WTC11 (cell line): ENCODE measurements at regions not wholly inside any gene's neighbourhood (a gene's known extent, or its start where the extent isn't known, plus 50 kb on each side); places are given as distances from the start of the nearest gene placed in this dataset.

Experiments used
- ATAC-seq: fragments of 200-7000 bp; cut with Tn5 transposase; 2 replicates; pipeline ENCODE4 v1.10.0; 2021; ENCODE audit warnings: mild to moderate bottlenecking, moderate library complexity
- CTCF ChIA-PET: fragments of 300-600 bp; sonication (Branson Sonifier 250); formaldehyde crosslinking; loops from one replicate; lab custom pipeline; 2021; ENCODE audit warnings: antibody characterized with exemption; lab: Charles Lee
- POLR2A ChIA-PET: fragments of 350-600 bp; sonication (Branson Sonifier 250); formaldehyde crosslinking; loops from one replicate; lab custom pipeline; 2021; ENCODE audit warnings: antibody characterized with exemption; lab: Charles Lee
- DNase-seq: peaks from one replicate; pipeline ENCODE4 v3.0.0; 2021; ENCODE audit warnings: low spot score
- H3K27ac Mint-ChIP-seq: 2 replicates; pipeline ENCODE4 v1.8.0; 2021; ENCODE audit warnings: mixed read lengths
- H3K27me3 Mint-ChIP-seq: 2 replicates; pipeline ENCODE4 v1.8.0; 2021; ENCODE audit warnings: low read depth, mild to moderate bottlenecking, moderate library complexity, mixed read lengths
- H3K36me3 Mint-ChIP-seq: 2 replicates; pipeline ENCODE4 v1.8.0; 2021; ENCODE audit warnings: mixed read lengths
- H3K4me1 Mint-ChIP-seq: 2 replicates; pipeline ENCODE4 v1.8.0; 2022; ENCODE audit warnings: mixed read lengths
- H3K4me3 Mint-ChIP-seq: 2 replicates; pipeline ENCODE4 v1.8.0; 2021; ENCODE audit warnings: mild to moderate bottlenecking, moderate library complexity, mixed read lengths
- H3K9me3 Mint-ChIP-seq: 2 replicates; pipeline ENCODE4 v1.8.0; 2021; ENCODE audit warnings: mixed read lengths
- HMGA2 ChIP-seq: fragments of 250-450 bp; sonication (Bioruptor Pico); IDR thresholded peaks from 2 replicates; pipeline ENCODE4 v1.4.0; 2021; ENCODE audit warnings: mild to moderate bottlenecking, moderate library complexity
- JUN ChIP-seq: sonication (generic); formaldehyde crosslinking; IDR thresholded peaks from 2 replicates; pipeline ENCODE4 v1.8.0; 2023; ENCODE audit warnings: mild to moderate bottlenecking, missing genetic modification reagents
- PRRX2 ChIP-seq: fragments of 250-450 bp; sonication (Bioruptor Pico); IDR thresholded peaks from 2 replicates; pipeline ENCODE4 v1.8.0; 2021; ENCODE audit warnings: mild to moderate bottlenecking
- SMAD3 ChIP-seq: sonication (generic); formaldehyde crosslinking; IDR thresholded peaks from 2 replicates; pipeline ENCODE4 v1.8.0; 2022; ENCODE audit warnings: missing genetic modification reagents, mild to moderate bottlenecking, borderline replicate concordance
- TEAD1 ChIP-seq: sonication (generic); formaldehyde crosslinking; IDR thresholded peaks from 2 replicates; pipeline ENCODE4 v1.8.0; 2022; ENCODE audit warnings: mild to moderate bottlenecking, missing genetic modification reagents
- ZNF396 ChIP-seq: fragments of 250-450 bp; sonication (Bioruptor Pico); IDR thresholded peaks from 2 replicates; pipeline ENCODE4 v1.8.0; 2021; ENCODE audit warnings: mild to moderate bottlenecking, moderate library complexity, borderline replicate concordance
- TF ChIP-seq, protein P1 (sequence below): sonication (generic); formaldehyde crosslinking; IDR thresholded peaks from 2 replicates; pipeline ENCODE4 v1.8.1; 2022; ENCODE audit warnings: low read depth, mild to moderate bottlenecking, moderate library complexity, missing genetic modification reagents, borderline replicate concordance
- TF ChIP-seq, protein P2 (sequence below): fragments of 250-450 bp; sonication (Bioruptor Pico); conservative IDR thresholded peaks from 2 replicates; pipeline ENCODE4 v1.9.0; 2021; ENCODE audit warnings: mild to moderate bottlenecking
- TF ChIP-seq, protein P3 (sequence below): sonication (generic); formaldehyde crosslinking; IDR thresholded peaks from 2 replicates; pipeline ENCODE4 v1.8.1; 2023; ENCODE audit warnings: mild to moderate bottlenecking, missing genetic modification reagents

DNA sequence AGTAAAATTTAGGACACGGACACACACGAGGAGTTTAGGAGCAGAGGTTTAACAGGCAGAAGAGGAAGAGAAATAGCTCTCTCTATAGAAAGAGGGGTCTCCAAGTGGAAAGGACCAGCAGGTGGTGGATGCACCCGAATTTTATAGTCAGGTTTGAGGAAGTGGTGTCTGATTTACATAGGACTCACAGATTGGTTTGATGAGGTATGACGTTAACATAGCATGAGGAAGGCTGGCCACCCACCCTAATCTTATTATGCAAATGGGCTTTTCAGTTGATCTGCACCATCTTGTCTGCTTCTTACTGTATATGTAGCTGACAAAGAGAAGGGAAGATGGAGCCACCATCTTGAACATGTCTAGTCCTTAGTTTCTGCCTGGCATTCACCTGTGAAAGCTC lies 52.5 kb upstream of the RGS2 start (continued):
- TF ChIP-seq, protein P1, sequence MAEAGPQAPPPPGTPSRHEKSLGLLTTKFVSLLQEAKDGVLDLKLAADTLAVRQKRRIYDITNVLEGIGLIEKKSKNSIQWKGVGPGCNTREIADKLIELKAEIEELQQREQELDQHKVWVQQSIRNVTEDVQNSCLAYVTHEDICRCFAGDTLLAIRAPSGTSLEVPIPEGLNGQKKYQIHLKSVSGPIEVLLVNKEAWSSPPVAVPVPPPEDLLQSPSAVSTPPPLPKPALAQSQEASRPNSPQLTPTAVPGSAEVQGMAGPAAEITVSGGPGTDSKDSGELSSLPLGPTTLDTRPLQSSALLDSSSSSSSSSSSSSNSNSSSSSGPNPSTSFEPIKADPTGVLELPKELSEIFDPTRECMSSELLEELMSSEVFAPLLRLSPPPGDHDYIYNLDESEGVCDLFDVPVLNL (CRISPR knock-in tag), result no peak

GRCh38 chr1:192756847-192757246 lies 52.0 kb upstream of the RGS2 start:
- ATAC-seq, result peak; percentile 63
- no peak overlapping the region for H3K27ac Mint-ChIP-seq
- CTCF ChIA-PET, result no interaction called here
- TF ChIP-seq TEAD1 (no peak), JUN (CRISPR knock-in tag) (no peak)
- DNase-seq, result no peak
- peaks cover 25% of the 10 kb centered on the region for H3K9me3 Mint-ChIP-seq
- POLR2A ChIA-PET, result no interaction called here
- no peak overlapping the region for H3K4me3 Mint-ChIP-seq
- peaks cover 10% of the 10 kb centered on the region for H3K4me1 Mint-ChIP-seq
- peaks cover 13% of the 10 kb centered on the region; the same call in 1 of the 2 replicates for H3K36me3 Mint-ChIP-seq
- H3K27me3 Mint-ChIP-seq, result no peaks in the 10 kb centered on the region; the same call in 1 of the 2 replicates

GRCh38 chr1:192758492-192758891 lies 50.3 kb upstream of the RGS2 start:
- no peak overlapping the region for H3K4me3 Mint-ChIP-seq
- H3K27ac Mint-ChIP-seq, result no peak overlapping the region
- H3K27me3 Mint-ChIP-seq, result no peaks in the 10 kb centered on the region
- H3K9me3 Mint-ChIP-seq, result peaks cover 15% of the 10 kb centered on the region
- POLR2A ChIA-PET, result no interaction called here
- H3K4me1 Mint-ChIP-seq, result peaks cover 14% of the 10 kb centered on the region
- DNase-seq, result no peak
- peaks cover 7% of the 10 kb centered on the region; the same call in 1 of the 2 replicates for H3K36me3 Mint-ChIP-seq
- CTCF ChIA-PET, result no interaction called here
- no peak for TF ChIP-seq PRRX2 (CRISPR knock-in tag)
- TF ChIP-seq, protein P2, sequence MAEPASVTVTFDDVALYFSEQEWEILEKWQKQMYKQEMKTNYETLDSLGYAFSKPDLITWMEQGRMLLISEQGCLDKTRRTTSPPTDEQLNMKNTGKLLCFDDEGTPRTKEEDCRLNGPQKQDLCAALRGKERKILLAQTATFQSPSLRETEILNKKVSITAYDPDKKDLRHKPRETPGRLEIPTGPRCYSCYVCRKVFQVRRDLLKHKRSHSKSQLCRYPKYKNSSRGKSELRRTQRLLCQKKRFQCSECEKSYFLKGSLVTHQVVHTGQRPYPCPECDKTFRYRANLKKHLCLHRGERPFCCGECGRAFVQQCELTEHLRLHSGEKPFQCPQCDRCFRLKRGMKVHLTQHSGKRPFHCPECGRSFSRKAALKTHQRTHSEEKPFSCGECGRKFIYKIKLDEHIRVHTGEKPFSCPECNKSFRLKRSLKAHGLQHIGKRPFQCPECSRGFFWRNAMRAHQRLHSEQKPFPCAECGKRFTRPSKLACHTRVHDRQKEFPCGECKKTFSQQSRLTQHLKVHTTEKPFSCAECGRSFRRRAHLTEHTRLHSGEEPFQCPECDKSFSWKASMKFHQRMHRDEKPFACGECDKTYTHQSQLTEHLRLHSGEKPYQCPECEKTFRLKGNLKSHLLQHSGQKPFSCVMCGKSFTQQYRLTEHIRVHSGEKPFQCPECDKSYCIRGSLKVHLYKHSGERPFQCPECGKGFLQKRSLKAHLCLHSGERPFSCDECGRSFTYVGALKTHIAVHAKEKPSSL (CRISPR knock-in tag), result no peak
- no peak for TF ChIP-seq HMGA2 (CRISPR knock-in tag)
- no peak for TF ChIP-seq ZNF396 (CRISPR knock-in tag)
- TF ChIP-seq, protein P3, sequence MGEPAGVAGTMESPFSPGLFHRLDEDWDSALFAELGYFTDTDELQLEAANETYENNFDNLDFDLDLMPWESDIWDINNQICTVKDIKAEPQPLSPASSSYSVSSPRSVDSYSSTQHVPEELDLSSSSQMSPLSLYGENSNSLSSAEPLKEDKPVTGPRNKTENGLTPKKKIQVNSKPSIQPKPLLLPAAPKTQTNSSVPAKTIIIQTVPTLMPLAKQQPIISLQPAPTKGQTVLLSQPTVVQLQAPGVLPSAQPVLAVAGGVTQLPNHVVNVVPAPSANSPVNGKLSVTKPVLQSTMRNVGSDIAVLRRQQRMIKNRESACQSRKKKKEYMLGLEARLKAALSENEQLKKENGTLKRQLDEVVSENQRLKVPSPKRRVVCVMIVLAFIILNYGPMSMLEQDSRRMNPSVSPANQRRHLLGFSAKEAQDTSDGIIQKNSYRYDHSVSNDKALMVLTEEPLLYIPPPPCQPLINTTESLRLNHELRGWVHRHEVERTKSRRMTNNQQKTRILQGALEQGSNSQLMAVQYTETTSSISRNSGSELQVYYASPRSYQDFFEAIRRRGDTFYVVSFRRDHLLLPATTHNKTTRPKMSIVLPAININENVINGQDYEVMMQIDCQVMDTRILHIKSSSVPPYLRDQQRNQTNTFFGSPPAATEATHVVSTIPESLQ (CRISPR knock-in tag), result no peak
- TF ChIP-seq SMAD3 (CRISPR knock-in tag), result no peak
- ATAC-seq, result no peak
